Mucosa of rectum (tissue), 2 donors: ENCODE measurements at regions not wholly inside any gene's neighbourhood (a gene's known extent, or its start where the extent isn't known, plus 50 kb on each side); places are given as distances from the start of the nearest gene placed in this dataset.

ENCODE experiments used
- H3K27ac ChIP-seq, 2 donors: one replicate each; pipeline ENCODE4 v1.7.0; 2013; ENCODE audit warnings: inconsistent platforms in 2 of 2, low read depth in 2 of 2, low read length in 2 of 2
- H3K27me3 ChIP-seq, 2 donors: one replicate each; pipeline ENCODE4 v1.7.0; 2013; ENCODE audit warnings: low read length in 2 of 2; ENCODE audit not compliant: control insufficient read depth in 2 of 2, insufficient read depth in 2 of 2
- H3K36me3 ChIP-seq, 2 donors: one replicate each; pipeline ENCODE4 v1.7.0; 2013; ENCODE audit warnings: low read length in 2 of 2; ENCODE audit not compliant: control insufficient read depth in 2 of 2, insufficient read depth in 2 of 2
- H3K4me1 ChIP-seq, 2 donors: one replicate each; pipeline ENCODE4 v1.7.0; 2013; ENCODE audit warnings: low read length in 2 of 2, mild to moderate bottlenecking in 1 of 2; ENCODE audit not compliant: control insufficient read depth in 2 of 2, insufficient read depth in 2 of 2
- H3K4me3 ChIP-seq, 2 donors: one replicate each; pipeline ENCODE4 v1.7.0; 2013; ENCODE audit warnings: low read length in 2 of 2
- H3K9ac ChIP-seq, 2 donors: one replicate each; pipeline ENCODE4 v1.7.0; 2013; ENCODE audit warnings: low read length in 2 of 2, low read depth in 1 of 2, mild to moderate bottlenecking in 1 of 2
- H3K9me3 ChIP-seq, 2 donors: one replicate each; pipeline ENCODE4 v1.7.0; 2013; ENCODE audit warnings: low read length in 2 of 2; ENCODE audit not compliant: control insufficient read depth in 2 of 2
- donor health status: healthy.
- donor health status: Normal muscosa, but diverticular disease.

DNA sequence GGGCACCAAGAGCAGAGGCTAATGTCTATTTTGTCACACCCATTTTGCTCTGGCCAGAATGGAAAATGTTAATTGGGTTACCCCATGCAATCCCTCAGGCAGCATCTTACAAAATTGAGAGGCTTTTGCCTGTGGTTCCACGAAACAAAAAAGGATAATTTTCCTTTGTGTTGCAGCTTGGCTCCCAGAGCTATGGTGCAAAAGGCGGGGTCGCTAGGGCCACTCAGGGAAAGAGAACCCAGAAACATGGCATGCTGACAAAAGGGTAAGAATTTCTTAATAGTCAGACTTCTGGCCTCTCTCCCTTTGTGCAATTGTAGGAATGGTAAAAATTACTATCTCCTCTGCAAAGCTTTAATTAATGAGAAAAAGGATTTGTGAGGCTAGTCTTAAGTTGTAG, 119.6 kb upstream of the BANK1 start:
- Histone ChIP-seq H3K9me3 (no peaks in the 10 kb centered on the region), H3K27ac (no peak overlapping the region)

GRCh38 chr4:101670370-101670769, 120.2 kb upstream of the BANK1 start:
- Histone ChIP-seq H3K27me3 (no peaks in the 10 kb centered on the region), H3K36me3 (no peaks in the 10 kb centered on the region), H3K27ac (no peak overlapping the region), H3K9me3 (no peaks in the 10 kb centered on the region), H3K4me3 (no peak overlapping the region), H3K4me1 (no peaks in the 10 kb centered on the region), H3K9ac (no peak overlapping the region)

More for the DNA sequence above, 119.6 kb upstream of the BANK1 start:
- H3K9ac ChIP-seq: no peak overlapping the region
- H3K4me1 ChIP-seq: no peaks in the 10 kb centered on the region
- H3K36me3 ChIP-seq: no peaks in the 10 kb centered on the region
- no peak overlapping the region for H3K4me3 ChIP-seq
- H3K27me3 ChIP-seq: no peaks in the 10 kb centered on the region

DNA sequence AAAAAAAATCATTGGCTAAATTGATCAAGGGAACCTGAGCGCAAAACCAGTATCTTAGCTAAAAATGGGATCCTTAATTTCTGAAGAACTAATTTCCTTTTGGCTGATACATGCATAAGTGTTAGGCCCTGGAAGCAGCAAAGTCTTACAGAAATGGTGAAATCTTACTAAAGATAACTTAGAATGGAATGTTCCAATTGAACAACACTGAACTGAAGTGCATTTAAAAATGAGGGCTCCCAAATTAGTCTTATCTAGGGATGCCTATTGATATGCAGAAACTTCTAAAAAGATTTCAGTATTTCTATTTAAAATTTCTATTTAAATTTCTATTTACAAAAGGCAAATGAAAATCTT, 120.7 kb upstream of the BANK1 start:
- Histone ChIP-seq H3K9ac (no peak overlapping the region), H3K4me1 (no peaks in the 10 kb centered on the region), H3K9me3 (no peaks in the 10 kb centered on the region), H3K27me3 (no peaks in the 10 kb centered on the region), H3K36me3 (no peaks in the 10 kb centered on the region), H3K27ac (no peak overlapping the region), H3K4me3 (no peak overlapping the region)

DNA sequence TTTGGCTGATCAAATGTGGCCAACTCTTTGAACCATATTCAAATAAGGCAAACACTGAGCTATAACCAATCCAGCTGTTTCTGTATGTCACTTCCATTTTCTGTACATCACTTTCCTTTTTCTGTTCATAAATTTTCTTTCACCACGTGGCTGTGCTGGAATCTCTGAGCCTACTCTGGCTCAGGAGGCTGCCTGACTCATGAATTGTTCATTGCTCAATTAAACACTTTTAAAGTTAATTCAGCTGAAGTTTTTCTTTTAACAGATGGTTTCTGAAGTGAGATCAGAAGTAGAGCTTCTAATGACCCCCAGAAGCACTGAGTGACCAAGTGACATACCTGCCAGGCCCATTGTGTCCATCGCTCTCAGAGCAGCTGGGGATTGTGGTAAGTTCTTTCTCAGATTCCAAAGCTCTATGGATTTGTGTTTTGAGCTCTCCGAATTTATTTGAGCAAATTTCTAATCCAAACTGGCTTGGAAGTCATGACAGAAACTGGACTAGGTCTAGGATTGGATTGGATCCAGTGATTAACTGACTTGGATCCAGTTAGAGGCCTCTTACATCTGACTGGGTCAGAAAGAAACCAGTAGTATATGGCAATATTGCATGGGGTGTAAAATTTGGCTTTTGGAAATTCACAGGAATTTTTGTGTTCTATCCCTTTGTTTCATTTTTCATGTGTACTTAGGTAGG, 121.2 kb upstream of the BANK1 start:
- Histone ChIP-seq H3K27me3 (no peaks in the 10 kb centered on the region), H3K4me3 (no peak overlapping the region), H3K9ac (no peak overlapping the region), H3K27ac (no peak overlapping the region), H3K36me3 (no peaks in the 10 kb centered on the region), H3K4me1 (no peaks in the 10 kb centered on the region), H3K9me3 (no peaks in the 10 kb centered on the region)

GRCh38 chr4:101667348-101667747, 123.2 kb upstream of the BANK1 start:
- Histone ChIP-seq H3K27ac (no peak overlapping the region), H3K4me1 (no peaks in the 10 kb centered on the region), H3K27me3 (no peaks in the 10 kb centered on the region)

DNA sequence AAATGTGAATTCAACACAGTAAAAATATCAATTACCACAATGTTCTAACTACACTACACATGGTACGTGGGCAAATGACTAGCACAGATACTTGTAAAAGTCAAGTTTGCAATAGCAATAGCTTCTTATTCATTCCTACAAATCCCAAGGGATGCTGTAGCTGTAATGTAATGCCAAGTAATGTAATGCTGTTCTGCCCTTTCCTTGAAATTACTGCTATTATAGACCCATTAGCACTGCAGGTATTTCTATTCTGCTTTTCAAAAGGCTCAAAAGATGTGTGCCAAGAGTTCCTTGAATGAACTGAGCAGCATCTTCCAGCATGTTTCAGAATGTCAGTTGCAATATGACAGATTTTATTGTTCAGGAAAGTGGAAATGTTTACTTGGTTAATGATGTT, 129.9 kb upstream of the BANK1 start:
- H3K27ac ChIP-seq: no peak overlapping the region
- no peaks in the 10 kb centered on the region for H3K36me3 ChIP-seq
- H3K27me3 ChIP-seq: no peaks in the 10 kb centered on the region
- no peaks in the 10 kb centered on the region for H3K4me1 ChIP-seq
- H3K9ac ChIP-seq: no peak overlapping the region
- no peaks in the 10 kb centered on the region for H3K9me3 ChIP-seq
- no peak overlapping the region for H3K4me3 ChIP-seq

More at GRCh38 chr4:101667348-101667747, 123.2 kb upstream of the BANK1 start:
- Histone ChIP-seq H3K4me3 (no peak overlapping the region), H3K36me3 (no peaks in the 10 kb centered on the region), H3K9ac (no peak overlapping the region), H3K9me3 (no peaks in the 10 kb centered on the region)

DNA sequence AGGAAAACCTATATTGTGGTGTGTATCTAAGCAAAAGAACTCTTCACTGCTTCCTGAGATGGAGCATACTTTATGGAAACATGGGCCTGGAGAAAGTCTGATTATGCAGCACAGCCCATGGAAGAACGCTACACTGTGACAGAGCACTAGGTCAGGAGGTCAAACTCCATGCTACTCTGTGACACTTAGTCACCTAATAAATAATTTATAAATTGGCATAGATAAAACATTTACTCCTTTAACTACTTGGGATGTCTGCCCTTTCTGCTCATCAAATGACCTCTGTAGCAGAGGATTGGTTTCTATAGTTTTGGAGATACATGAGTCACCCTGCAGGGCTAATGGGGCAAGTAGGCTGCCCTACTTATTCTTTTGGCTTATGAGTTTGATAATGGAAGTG, 134.7 kb upstream of the BANK1 start:
- Histone ChIP-seq H3K27me3 (no peaks in the 10 kb centered on the region), H3K36me3 (no peaks in the 10 kb centered on the region), H3K4me1 (no peaks in the 10 kb centered on the region), H3K4me3 (no peak overlapping the region), H3K27ac (no peak overlapping the region), H3K9me3 (no peaks in the 10 kb centered on the region), H3K9ac (no peak overlapping the region)

GRCh38 chr4:101655005-101655404, 135.5 kb upstream of the BANK1 start:
- Histone ChIP-seq H3K9ac (no peak overlapping the region), H3K9me3 (no peaks in the 10 kb centered on the region), H3K4me3 (no peak overlapping the region), H3K27ac (no peak overlapping the region), H3K4me1 (no peaks in the 10 kb centered on the region), H3K36me3 (no peaks in the 10 kb centered on the region), H3K27me3 (no peaks in the 10 kb centered on the region)

GRCh38 chr4:101651778-101652177, 138.8 kb upstream of the BANK1 start:
- Histone ChIP-seq H3K36me3 (no peaks in the 10 kb centered on the region), H3K9me3 (no peaks in the 10 kb centered on the region), H3K4me1 (no peaks in the 10 kb centered on the region), H3K9ac (no peak overlapping the region), H3K27me3 (no peaks in the 10 kb centered on the region), H3K27ac (no peak overlapping the region), H3K4me3 (no peak overlapping the region)

- no peak overlapping the region for H3K9ac ChIP-seq
- H3K4me3 ChIP-seq: no peak overlapping the region
- no peaks in the 10 kb centered on the region for H3K4me1 ChIP-seq
- no peaks in the 10 kb centered on the region for H3K36me3 ChIP-seq
- no peaks in the 10 kb centered on the region for H3K27me3 ChIP-seq
- H3K9me3 ChIP-seq: no peaks in the 10 kb centered on the region
- H3K27ac ChIP-seq: no peak overlapping the region
Measured at GRCh38 chr4:101649790-101650515, 140.6 kb upstream of the BANK1 start.
